SK-N-SH (cell line): ENCODE measurements at regions not wholly inside any gene's neighbourhood (a gene's known extent, or its start where the extent isn't known, plus 50 kb on each side); places are given as distances from the start of the nearest gene placed in this dataset.

Source experiments
- CTCF ChIA-PET: fragments of 300-600, 350-600 bp; formaldehyde crosslinking; extraction: SDS; loops from one replicate; lab custom pipeline; 2021; lab: Yijun Ruan, JAX
- POLR2A ChIA-PET: fragments of 350-600 bp; sonication (Branson Sonifier 250); formaldehyde crosslinking; extraction: SDS; loops from one replicate; lab custom pipeline; 2020; ENCODE audit warnings: antibody characterized with exemption, inconsistent platforms; lab: Yijun Ruan, JAX
- DNase-seq: peaks from one replicate; pipeline ENCODE4 v3.0.0; 2012
- H2AFZ ChIP-seq: fragments of 200-600 bp; sonication (generic); 2 replicates; pipeline ENCODE4 v1.8.1; 2016; ENCODE audit warnings: antibody characterized with exemption, mild to moderate bottlenecking, low read depth
- H3F3A ChIP-seq: fragments of 200-600 bp; sonication (generic); replicated peaks from 2 replicates; pipeline ENCODE3; 2016; ENCODE audit warnings: antibody characterized with exemption, mild to moderate bottlenecking; ENCODE audit not compliant: insufficient read depth
- H3K27ac ChIP-seq, 2 experiments: fragments of 200-500 bp in 1 of 2; fragments of 200-600 bp in 1 of 2; sonication (Bioruptor generic) in 1 of 2; sonication (generic), shearing (Covaris generic) in 1 of 2; 2 replicates each; pipeline versions ENCODE4 v1.5.1 to v1.6.1; 2014 to 2016; ENCODE audit warnings: low read depth in 2 of 2, inconsistent platforms in 1 of 2, low read length in 1 of 2, mild to moderate bottlenecking in 1 of 2, mixed read lengths in 1 of 2
- H3K27me3 ChIP-seq: fragments of 200-600 bp; sonication (generic), shearing (Covaris generic); 2 replicates; pipeline ENCODE4 v1.6.1; 2016; ENCODE audit warnings: mixed run types; ENCODE audit not compliant: insufficient read depth
- H3K36me3 ChIP-seq, 2 experiments: fragments of 200-500 bp in 1 of 2; fragments of 200-600 bp in 1 of 2; sonication (Bioruptor generic) in 1 of 2; sonication (generic) in 1 of 2; replicated peaks in 1 of 2; 2 replicates each; pipeline versions ENCODE3 to v1.5.1; 2014 to 2016; ENCODE audit warnings: low read length in 1 of 2, mild to moderate bottlenecking in 1 of 2; ENCODE audit not compliant: insufficient read depth in 2 of 2, control insufficient read depth in 1 of 2
- H3K4me1 ChIP-seq, 2 experiments: fragments of 200-500 bp in 1 of 2; fragments of 200-600 bp in 1 of 2; sonication (Bioruptor generic) in 1 of 2; sonication (generic), shearing (Covaris generic) in 1 of 2; 2 replicates each; pipeline versions ENCODE4 v1.5.1 to v1.6.1; 2014 to 2016; ENCODE audit warnings: low read depth in 1 of 2, low read length in 1 of 2, mixed run types in 1 of 2; ENCODE audit not compliant: insufficient read depth in 2 of 2, control insufficient read depth in 1 of 2
- H3K4me2 ChIP-seq: fragments of 200-600 bp; sonication (generic), shearing (Covaris generic); 2 replicates; pipeline ENCODE4 v1.6.1; 2017; ENCODE audit warnings: mixed run types
- H3K4me3 ChIP-seq, 2 experiments: fragments of 200-500 bp in 1 of 2; fragments of 200-600 bp in 1 of 2; sonication (Bioruptor generic) in 1 of 2; sonication (generic), shearing (Covaris generic) in 1 of 2; 2 replicates each; pipeline versions ENCODE4 v1.5.1 to v1.8.1; 2014 to 2016; ENCODE audit warnings: low read depth in 2 of 2, inconsistent platforms in 1 of 2, low read length in 1 of 2, mild to moderate bottlenecking in 1 of 2, mixed read lengths in 1 of 2, moderate library complexity in 1 of 2
- H3K79me2 ChIP-seq: fragments of 200-600 bp; sonication (generic); 2 replicates; pipeline ENCODE4 v1.8.1; 2017; ENCODE audit warnings: mild to moderate bottlenecking; ENCODE audit not compliant: insufficient read depth
- H3K9ac ChIP-seq: fragments of 200-600 bp; sonication (generic); 2 replicates; pipeline ENCODE4 v1.6.1; 2017; ENCODE audit warnings: mixed run types
- H3K9me2 ChIP-seq: fragments of 200-600 bp; sonication (generic); 2 replicates; pipeline ENCODE4 v1.6.1; 2017; ENCODE audit warnings: mixed run types
- H3K9me3 ChIP-seq: fragments of 200-600 bp; sonication (generic); 2 replicates; pipeline ENCODE4 v1.6.1; 2017; ENCODE audit warnings: mixed run types, mild to moderate bottlenecking, moderate library complexity
- H4K20me1 ChIP-seq: fragments of 200-600 bp; sonication (generic); 2 replicates; pipeline ENCODE4 v1.6.1; 2017; ENCODE audit warnings: mild to moderate bottlenecking, mixed run types; ENCODE audit not compliant: insufficient read depth
- ELF1 ChIP-seq: IDR thresholded peaks from 2 replicates; pipeline ENCODE4 v1.4.0; 2012
- FOSL2 ChIP-seq: IDR thresholded peaks from 2 replicates; pipeline ENCODE4 v1.4.0; 2012; ENCODE audit warnings: low read depth, mild to moderate bottlenecking, moderate library complexity, borderline replicate concordance
- FOXM1 ChIP-seq: IDR thresholded peaks from 2 replicates; pipeline ENCODE4 v1.4.0; 2012; ENCODE audit warnings: low read depth, mild to moderate bottlenecking
- GABPA ChIP-seq: IDR thresholded peaks from 2 replicates; pipeline ENCODE4 v1.4.0; 2012; ENCODE audit warnings: low read depth, mild to moderate bottlenecking
- JUND ChIP-seq: IDR thresholded peaks from 2 replicates; pipeline ENCODE4 v1.4.0; 2012
- MEF2A ChIP-seq: IDR thresholded peaks from 2 replicates; pipeline ENCODE4 v1.4.0; 2012; ENCODE audit warnings: low read depth, borderline replicate concordance
- MXI1 ChIP-seq: IDR thresholded peaks from 2 replicates; pipeline ENCODE4 v1.6.1; 2012; ENCODE audit warnings: mild to moderate bottlenecking, low read depth, low read length, improper control_type of control experiment
- NRF1 ChIP-seq: IDR thresholded peaks from 2 replicates; pipeline ENCODE4 v1.6.1; 2012; ENCODE audit warnings: low read depth, mild to moderate bottlenecking, low read length
- POLR2AphosphoS5 ChIP-seq: IDR thresholded peaks from 2 replicates; pipeline ENCODE4 v1.6.1; 2012; ENCODE audit warnings: low read depth, low read length
- RAD21 ChIP-seq: IDR thresholded peaks from 2 replicates; pipeline ENCODE4 v1.6.1; 2012; ENCODE audit warnings: mild to moderate bottlenecking, low read length
- RXRA ChIP-seq: IDR thresholded peaks from 2 replicates; pipeline ENCODE4 v1.4.0; 2012; ENCODE audit warnings: low read depth, mild to moderate bottlenecking, borderline replicate concordance
- SMC3 ChIP-seq: IDR thresholded peaks from 2 replicates; pipeline ENCODE4 v1.6.1; 2012; ENCODE audit warnings: low read depth, low read length, improper control_type of control experiment
- TAF1 ChIP-seq: IDR thresholded peaks from 2 replicates; pipeline ENCODE4 v1.6.1; 2012; ENCODE audit warnings: low read depth, mild to moderate bottlenecking, low read length, moderate library complexity, borderline replicate concordance
- TEAD4 ChIP-seq: IDR thresholded peaks from 2 replicates; pipeline ENCODE4 v1.4.0; 2012; ENCODE audit warnings: mild to moderate bottlenecking, borderline replicate concordance; ENCODE audit not compliant: insufficient read depth
- WGBS: methylation state at CpG from one replicate; pipeline ENCODE4 v1.1.6; 2017; ENCODE audit warnings: low lambda C conversion rate; 5-methylcytosine and 5-hydroxymethylcytosine counted together
- TF ChIP-seq, protein P1 (sequence below): IDR thresholded peaks from 2 replicates; pipeline ENCODE4 v1.4.0; 2012; ENCODE audit warnings: low read depth, borderline replicate concordance
- TF ChIP-seq, protein P2 (sequence below): IDR thresholded peaks from 2 replicates; pipeline ENCODE4 v1.4.0; 2012; ENCODE audit warnings: low read depth, borderline replicate concordance
- TF ChIP-seq, protein P3 (sequence below): IDR thresholded peaks from 2 replicates; pipeline ENCODE4; 2012
- TF ChIP-seq, protein P4 (sequence below): IDR thresholded peaks from 2 replicates; pipeline ENCODE4 v1.6.1; 2012; ENCODE audit warnings: mild to moderate bottlenecking, low read depth, low read length, moderate library complexity
- TF ChIP-seq, protein P5 (sequence below): fragments of 150-350 bp; IDR thresholded peaks from 2 replicates; pipeline ENCODE4 v1.6.1; 2017; ENCODE audit warnings: antibody characterized with exemption, low read length, low read depth, borderline replicate concordance
- TF ChIP-seq, protein P6 (sequence below): fragments of 150-350 bp; IDR thresholded peaks from 2 replicates; pipeline ENCODE4 v1.6.1; 2016; ENCODE audit warnings: mild to moderate bottlenecking, low read depth, low read length

DNA sequence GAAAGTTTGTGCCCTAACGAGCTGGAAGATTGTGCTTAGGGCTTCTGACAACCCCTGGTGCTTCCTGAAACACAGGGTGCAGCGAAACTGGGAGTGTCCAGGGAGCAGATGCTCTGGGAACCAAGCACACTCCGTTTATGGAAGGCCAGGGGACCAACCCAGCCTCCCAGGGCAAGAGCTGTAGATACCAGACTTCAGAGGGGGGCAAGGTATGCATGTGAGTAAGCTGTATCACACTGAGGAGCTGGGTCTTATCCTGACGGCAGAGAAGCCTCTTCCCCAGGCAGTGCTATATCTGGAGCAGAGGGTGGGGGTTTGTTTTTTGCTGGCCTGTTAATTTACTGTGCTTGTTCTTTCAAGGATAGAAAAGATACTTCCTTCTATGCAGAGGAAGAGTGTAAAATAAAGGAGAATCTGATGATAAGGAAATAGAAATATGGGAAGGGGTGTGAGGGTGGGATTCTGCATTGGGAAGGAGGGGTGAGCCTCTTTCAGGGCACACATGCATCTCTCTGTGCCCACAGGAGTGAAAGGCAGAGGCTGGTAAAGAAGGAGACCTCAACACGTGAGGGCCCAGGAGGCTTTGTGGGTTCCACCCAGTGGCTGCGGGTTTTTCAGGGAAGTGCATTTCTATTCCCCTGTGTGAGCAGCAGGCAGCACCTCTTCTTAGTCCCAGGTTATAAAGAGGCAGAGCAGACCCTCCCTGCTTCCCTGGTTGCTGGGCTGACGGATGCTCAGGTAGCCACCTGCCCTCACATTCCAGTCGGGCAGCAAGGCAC, 314.1 kb downstream of the TCERG1L start:
- H3K4me1 ChIP-seq, result no peaks in the 10 kb centered on the region
- H3K36me3 ChIP-seq, result no peaks in the 10 kb centered on the region
- H3K27me3 ChIP-seq, result no peaks in the 10 kb centered on the region
- ChIA-PET POLR2A (no interaction called here), CTCF (no interaction called here)
- H3K9me2 ChIP-seq, result no peaks in the 10 kb centered on the region
- WGBS, result 12% methylated on average over 7 of the region's 8 CpGs
- no peak overlapping the region for H3K9ac ChIP-seq
- no peak for DNase-seq
- H3K4me3 ChIP-seq, result no peak overlapping the region
- H3K79me2 ChIP-seq, result no peaks in the 10 kb centered on the region
- TF ChIP-seq, protein P1, sequence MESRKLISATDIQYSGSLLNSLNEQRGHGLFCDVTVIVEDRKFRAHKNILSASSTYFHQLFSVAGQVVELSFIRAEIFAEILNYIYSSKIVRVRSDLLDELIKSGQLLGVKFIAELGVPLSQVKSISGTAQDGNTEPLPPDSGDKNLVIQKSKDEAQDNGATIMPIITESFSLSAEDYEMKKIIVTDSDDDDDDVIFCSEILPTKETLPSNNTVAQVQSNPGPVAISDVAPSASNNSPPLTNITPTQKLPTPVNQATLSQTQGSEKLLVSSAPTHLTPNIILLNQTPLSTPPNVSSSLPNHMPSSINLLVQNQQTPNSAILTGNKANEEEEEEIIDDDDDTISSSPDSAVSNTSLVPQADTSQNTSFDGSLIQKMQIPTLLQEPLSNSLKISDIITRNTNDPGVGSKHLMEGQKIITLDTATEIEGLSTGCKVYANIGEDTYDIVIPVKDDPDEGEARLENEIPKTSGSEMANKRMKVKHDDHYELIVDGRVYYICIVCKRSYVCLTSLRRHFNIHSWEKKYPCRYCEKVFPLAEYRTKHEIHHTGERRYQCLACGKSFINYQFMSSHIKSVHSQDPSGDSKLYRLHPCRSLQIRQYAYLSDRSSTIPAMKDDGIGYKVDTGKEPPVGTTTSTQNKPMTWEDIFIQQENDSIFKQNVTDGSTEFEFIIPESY, result no peak
- no peak for TF ChIP-seq SMC3
- TF ChIP-seq, protein P2, sequence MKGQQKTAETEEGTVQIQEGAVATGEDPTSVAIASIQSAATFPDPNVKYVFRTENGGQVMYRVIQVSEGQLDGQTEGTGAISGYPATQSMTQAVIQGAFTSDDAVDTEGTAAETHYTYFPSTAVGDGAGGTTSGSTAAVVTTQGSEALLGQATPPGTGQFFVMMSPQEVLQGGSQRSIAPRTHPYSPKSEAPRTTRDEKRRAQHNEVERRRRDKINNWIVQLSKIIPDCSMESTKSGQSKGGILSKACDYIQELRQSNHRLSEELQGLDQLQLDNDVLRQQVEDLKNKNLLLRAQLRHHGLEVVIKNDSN, result no peak
- TF ChIP-seq RAD21, result no peak
- no peak for TF ChIP-seq NRF1
- TF ChIP-seq, protein P3, sequence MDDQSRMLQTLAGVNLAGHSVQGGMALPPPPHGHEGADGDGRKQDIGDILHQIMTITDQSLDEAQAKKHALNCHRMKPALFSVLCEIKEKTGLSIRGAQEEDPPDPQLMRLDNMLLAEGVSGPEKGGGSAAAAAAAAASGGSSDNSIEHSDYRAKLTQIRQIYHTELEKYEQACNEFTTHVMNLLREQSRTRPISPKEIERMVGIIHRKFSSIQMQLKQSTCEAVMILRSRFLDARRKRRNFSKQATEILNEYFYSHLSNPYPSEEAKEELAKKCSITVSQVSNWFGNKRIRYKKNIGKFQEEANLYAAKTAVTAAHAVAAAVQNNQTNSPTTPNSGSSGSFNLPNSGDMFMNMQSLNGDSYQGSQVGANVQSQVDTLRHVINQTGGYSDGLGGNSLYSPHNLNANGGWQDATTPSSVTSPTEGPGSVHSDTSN, result no peak
- no peak for TF ChIP-seq TEAD4
- TF ChIP-seq FOSL2, result no peak
- TF ChIP-seq MEF2A, result no peak
- TF ChIP-seq, protein P4, sequence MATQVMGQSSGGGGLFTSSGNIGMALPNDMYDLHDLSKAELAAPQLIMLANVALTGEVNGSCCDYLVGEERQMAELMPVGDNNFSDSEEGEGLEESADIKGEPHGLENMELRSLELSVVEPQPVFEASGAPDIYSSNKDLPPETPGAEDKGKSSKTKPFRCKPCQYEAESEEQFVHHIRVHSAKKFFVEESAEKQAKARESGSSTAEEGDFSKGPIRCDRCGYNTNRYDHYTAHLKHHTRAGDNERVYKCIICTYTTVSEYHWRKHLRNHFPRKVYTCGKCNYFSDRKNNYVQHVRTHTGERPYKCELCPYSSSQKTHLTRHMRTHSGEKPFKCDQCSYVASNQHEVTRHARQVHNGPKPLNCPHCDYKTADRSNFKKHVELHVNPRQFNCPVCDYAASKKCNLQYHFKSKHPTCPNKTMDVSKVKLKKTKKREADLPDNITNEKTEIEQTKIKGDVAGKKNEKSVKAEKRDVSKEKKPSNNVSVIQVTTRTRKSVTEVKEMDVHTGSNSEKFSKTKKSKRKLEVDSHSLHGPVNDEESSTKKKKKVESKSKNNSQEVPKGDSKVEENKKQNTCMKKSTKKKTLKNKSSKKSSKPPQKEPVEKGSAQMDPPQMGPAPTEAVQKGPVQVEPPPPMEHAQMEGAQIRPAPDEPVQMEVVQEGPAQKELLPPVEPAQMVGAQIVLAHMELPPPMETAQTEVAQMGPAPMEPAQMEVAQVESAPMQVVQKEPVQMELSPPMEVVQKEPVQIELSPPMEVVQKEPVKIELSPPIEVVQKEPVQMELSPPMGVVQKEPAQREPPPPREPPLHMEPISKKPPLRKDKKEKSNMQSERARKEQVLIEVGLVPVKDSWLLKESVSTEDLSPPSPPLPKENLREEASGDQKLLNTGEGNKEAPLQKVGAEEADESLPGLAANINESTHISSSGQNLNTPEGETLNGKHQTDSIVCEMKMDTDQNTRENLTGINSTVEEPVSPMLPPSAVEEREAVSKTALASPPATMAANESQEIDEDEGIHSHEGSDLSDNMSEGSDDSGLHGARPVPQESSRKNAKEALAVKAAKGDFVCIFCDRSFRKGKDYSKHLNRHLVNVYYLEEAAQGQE, result no peak
- no peak for TF ChIP-seq TAF1
- TF ChIP-seq, protein P5, sequence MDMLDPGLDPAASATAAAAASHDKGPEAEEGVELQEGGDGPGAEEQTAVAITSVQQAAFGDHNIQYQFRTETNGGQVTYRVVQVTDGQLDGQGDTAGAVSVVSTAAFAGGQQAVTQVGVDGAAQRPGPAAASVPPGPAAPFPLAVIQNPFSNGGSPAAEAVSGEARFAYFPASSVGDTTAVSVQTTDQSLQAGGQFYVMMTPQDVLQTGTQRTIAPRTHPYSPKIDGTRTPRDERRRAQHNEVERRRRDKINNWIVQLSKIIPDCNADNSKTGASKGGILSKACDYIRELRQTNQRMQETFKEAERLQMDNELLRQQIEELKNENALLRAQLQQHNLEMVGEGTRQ, result no peak
- TF ChIP-seq, protein P6, sequence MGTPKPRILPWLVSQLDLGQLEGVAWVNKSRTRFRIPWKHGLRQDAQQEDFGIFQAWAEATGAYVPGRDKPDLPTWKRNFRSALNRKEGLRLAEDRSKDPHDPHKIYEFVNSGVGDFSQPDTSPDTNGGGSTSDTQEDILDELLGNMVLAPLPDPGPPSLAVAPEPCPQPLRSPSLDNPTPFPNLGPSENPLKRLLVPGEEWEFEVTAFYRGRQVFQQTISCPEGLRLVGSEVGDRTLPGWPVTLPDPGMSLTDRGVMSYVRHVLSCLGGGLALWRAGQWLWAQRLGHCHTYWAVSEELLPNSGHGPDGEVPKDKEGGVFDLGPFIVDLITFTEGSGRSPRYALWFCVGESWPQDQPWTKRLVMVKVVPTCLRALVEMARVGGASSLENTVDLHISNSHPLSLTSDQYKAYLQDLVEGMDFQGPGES, result no peak
- no peak for TF ChIP-seq FOXM1
- TF ChIP-seq ELF1, result no peak
- TF ChIP-seq RXRA, result no peak
- no peak for TF ChIP-seq MXI1
- TF ChIP-seq JUND, result no peak
- no peak for TF ChIP-seq POLR2AphosphoS5
- no peak for TF ChIP-seq GABPA
- TF ChIP-seq, all 33 proteins: peak for 0
- Histone ChIP-seq H3K4me2 (no peak overlapping the region), H3F3A (no peaks in the 10 kb centered on the region), H3K27ac (no peak overlapping the region), H3K9me3 (no peaks in the 10 kb centered on the region), H2AFZ (no peak overlapping the region), H4K20me1 (no peaks in the 10 kb centered on the region)
